Prostate gland (tissue), 2 donors: ENCODE measurements at regions not wholly inside any gene's neighbourhood (a gene's known extent, or its start where the extent isn't known, plus 50 kb on each side); places are given as distances from the start of the nearest gene placed in this dataset.
"Not testable (repeated sequence)": the region's sequence is repeated elsewhere in the genome, so short reads cannot be mapped to it uniquely, and the experiment has no call there.

Experiments
- DNase-seq: peaks from one replicate; pipeline ENCODE4 v3.0.0-alpha.2; 2019; ENCODE audit warnings: low spot score
- H3K27ac ChIP-seq, 2 donors: fragments of 200-600 bp; sonication (generic); 2 replicates each; pipeline ENCODE4 v1.5.1; 2017 to 2019
- H3K27me3 ChIP-seq: fragments of 200-600 bp; sonication (generic); replicated peaks from 2 replicates; pipeline ENCODE4 v1.5.1; 2019; ENCODE audit not compliant: insufficient read depth
- H3K36me3 ChIP-seq, 2 donors: fragments of 200-600 bp; sonication (generic); 1 replicate in 1 of 2; 2 replicates in 1 of 2; pipeline versions ENCODE4 v1.5.1 to v1.8.1; 2017 to 2019
- H3K4me1 ChIP-seq: fragments of 200-600 bp; sonication (generic); replicated peaks from 2 replicates; pipeline ENCODE4 v1.5.1; 2019
- H3K4me3 ChIP-seq, 2 donors: fragments of 200-600 bp; sonication (generic); 2 replicates each; pipeline ENCODE4 v1.5.1; 2017 to 2019
- H3K9me3 ChIP-seq: fragments of 200-600 bp; sonication (generic); 2 replicates; pipeline ENCODE4 v1.5.1; 2017
- CTCF ChIP-seq, 4 experiments: fragments of 200-600 bp in 2 of 4; fragments of 450-650 bp in 2 of 4; sonication (generic) in 2 of 4; IDR thresholded peaks; 1 replicate in 3 of 4; 2 replicates in 1 of 4; pipeline ENCODE4 v1.5.1; 2016 to 2019; ENCODE audit warnings: antibody characterized with exemption in 4 of 4, mild to moderate bottlenecking in 2 of 4, moderate library complexity in 2 of 4
- POLR2A ChIP-seq: fragments of 450-650 bp; IDR thresholded peaks from one replicate; pipeline ENCODE4 v1.6.1; 2016; ENCODE audit warnings: antibody characterized with exemption, mild to moderate bottlenecking
- POLR2AphosphoS5 ChIP-seq: sonication (generic); formaldehyde crosslinking; IDR thresholded peaks from one replicate; pipeline ENCODE4 v1.6.1; 2017; ENCODE audit warnings: antibody characterized with exemption
- WGBS: methylation state at CpG from one replicate; pipeline ENCODE4 v1.1.5; 2018; 5-methylcytosine and 5-hydroxymethylcytosine counted together
- intact Hi-C: fragments of 100-400 bp; cut with DNase I; formaldehyde crosslinking; loops from one replicate; pipeline ENCODE4 v1.14.2; 2022

- no peak for DNase-seq
- Histone ChIP-seq H3K27me3 (no peaks in the 10 kb centered on the region), H3K36me3 (no peaks in the 10 kb centered on the region), H3K4me1 (no peaks in the 10 kb centered on the region), H3K27ac (no peak overlapping the region), H3K4me3 (no peak overlapping the region), H3K9me3 (no peaks in the 10 kb centered on the region)
- no peak for TF ChIP-seq POLR2AphosphoS5
- TF ChIP-seq CTCF (IDR thresholded peaks at IDR 0.05), result no peak
- TF ChIP-seq POLR2A, result no peak
- WGBS, result 34% methylated on average over 7 of the region's 7 CpGs
- intact Hi-C loops, result no loop called here
Observed at GRCh38 chr2:133675-134593, 87.6 kb upstream of the FAM110C start.

- intact Hi-C loops, H3K4me3 ChIP-seq, H3K27ac ChIP-seq, H3K4me1 ChIP-seq, H3K36me3 ChIP-seq, H3K27me3 ChIP-seq, DNase-seq, H3K9me3 ChIP-seq: not testable (repeated sequence)
- WGBS, result 85% methylated on average over 12 of the region's 31 CpGs
Observed at GRCh38 chr2:126769-127168, 80.5 kb upstream of the FAM110C start.

GRCh38 chr2:124241-124880 lies 78.1 kb upstream of the FAM110C start:
- Histone ChIP-seq H3K36me3 (no peaks in the 10 kb centered on the region), H3K4me3 (no peak overlapping the region), H3K27ac (no peak overlapping the region), H3K4me1 (no peaks in the 10 kb centered on the region), H3K9me3 (no peaks in the 10 kb centered on the region), H3K27me3 (no peaks in the 10 kb centered on the region)
- no peak for TF ChIP-seq POLR2A
- no peak for TF ChIP-seq POLR2AphosphoS5
- DNase-seq, result no peak
- WGBS, result 44% methylated on average over 3 of the region's 3 CpGs
- intact Hi-C loops, result no loop called here

- no peaks in the 10 kb centered on the region for H3K9me3 ChIP-seq
- no peak overlapping the region for H3K4me3 ChIP-seq
- TF ChIP-seq CTCF (IDR thresholded peaks at IDR 0.05) (no peak), POLR2AphosphoS5 (no peak), POLR2A (no peak)
- intact Hi-C loops, result no loop called here
- H3K27ac ChIP-seq, result no peak overlapping the region
- H3K27me3 ChIP-seq, result no peaks in the 10 kb centered on the region
- no peaks in the 10 kb centered on the region for H3K36me3 ChIP-seq
- H3K4me1 ChIP-seq, result no peaks in the 10 kb centered on the region
- WGBS, result 91% methylated on average over 2 of the region's 2 CpGs
- no peak for DNase-seq
Observed at GRCh38 chr2:116953-117352, 70.6 kb upstream of the FAM110C start.

GRCh38 chr2:115303-115702 lies 69.0 kb upstream of the FAM110C start:
- H3K9me3 ChIP-seq, result no peaks in the 10 kb centered on the region
- intact Hi-C loops, result no loop called here
- H3K4me3 ChIP-seq, result no peak overlapping the region
- no peaks in the 10 kb centered on the region for H3K36me3 ChIP-seq
- no peaks in the 10 kb centered on the region for H3K4me1 ChIP-seq
- H3K27ac ChIP-seq, result no peak overlapping the region
- no peaks in the 10 kb centered on the region for H3K27me3 ChIP-seq
- no peak for DNase-seq
- 25% methylated on average over 3 of the region's 3 CpGs for WGBS
- TF ChIP-seq POLR2AphosphoS5, result no peak
- no peak for TF ChIP-seq CTCF (IDR thresholded peaks at IDR 0.05)
- no peak for TF ChIP-seq POLR2A
